GM12874 (cell line): ENCODE measurements at regions not wholly inside any gene's neighbourhood (a gene's known extent, or its start where the extent isn't known, plus 50 kb on each side); places are given as distances from the start of the nearest gene placed in this dataset.

Source experiments
- TF ChIP-seq, protein P1 (sequence below): IDR thresholded peaks from 2 replicates; pipeline ENCODE4 v1.5.1; 2011; ENCODE audit warnings: low read depth, mild to moderate bottlenecking, control low read depth, low read length, moderate library complexity; ENCODE audit not compliant: insufficient read depth

DNA sequence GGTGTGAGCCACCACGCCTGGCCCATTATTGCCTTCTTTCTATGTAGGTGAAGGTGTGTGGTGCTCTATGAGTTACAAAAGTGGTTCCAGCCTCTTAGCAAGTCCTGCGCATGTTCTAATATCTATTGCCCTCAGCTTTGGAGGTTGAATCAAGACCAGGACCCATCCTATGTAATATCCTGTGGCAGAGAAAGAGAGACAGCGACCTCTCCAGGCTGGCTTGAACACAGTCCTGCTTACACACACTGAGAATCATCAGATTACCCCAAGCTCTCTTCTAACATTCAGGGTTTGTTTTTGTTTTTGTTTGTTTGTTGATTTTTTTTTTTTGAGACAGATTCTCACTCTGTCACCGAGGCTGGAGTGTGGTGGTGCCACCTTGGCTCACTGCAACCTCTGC lies 94.7 kb upstream of the OSMR start:
- TF ChIP-seq, protein P1, sequence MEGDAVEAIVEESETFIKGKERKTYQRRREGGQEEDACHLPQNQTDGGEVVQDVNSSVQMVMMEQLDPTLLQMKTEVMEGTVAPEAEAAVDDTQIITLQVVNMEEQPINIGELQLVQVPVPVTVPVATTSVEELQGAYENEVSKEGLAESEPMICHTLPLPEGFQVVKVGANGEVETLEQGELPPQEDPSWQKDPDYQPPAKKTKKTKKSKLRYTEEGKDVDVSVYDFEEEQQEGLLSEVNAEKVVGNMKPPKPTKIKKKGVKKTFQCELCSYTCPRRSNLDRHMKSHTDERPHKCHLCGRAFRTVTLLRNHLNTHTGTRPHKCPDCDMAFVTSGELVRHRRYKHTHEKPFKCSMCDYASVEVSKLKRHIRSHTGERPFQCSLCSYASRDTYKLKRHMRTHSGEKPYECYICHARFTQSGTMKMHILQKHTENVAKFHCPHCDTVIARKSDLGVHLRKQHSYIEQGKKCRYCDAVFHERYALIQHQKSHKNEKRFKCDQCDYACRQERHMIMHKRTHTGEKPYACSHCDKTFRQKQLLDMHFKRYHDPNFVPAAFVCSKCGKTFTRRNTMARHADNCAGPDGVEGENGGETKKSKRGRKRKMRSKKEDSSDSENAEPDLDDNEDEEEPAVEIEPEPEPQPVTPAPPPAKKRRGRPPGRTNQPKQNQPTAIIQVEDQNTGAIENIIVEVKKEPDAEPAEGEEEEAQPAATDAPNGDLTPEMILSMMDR: no peak

DNA sequence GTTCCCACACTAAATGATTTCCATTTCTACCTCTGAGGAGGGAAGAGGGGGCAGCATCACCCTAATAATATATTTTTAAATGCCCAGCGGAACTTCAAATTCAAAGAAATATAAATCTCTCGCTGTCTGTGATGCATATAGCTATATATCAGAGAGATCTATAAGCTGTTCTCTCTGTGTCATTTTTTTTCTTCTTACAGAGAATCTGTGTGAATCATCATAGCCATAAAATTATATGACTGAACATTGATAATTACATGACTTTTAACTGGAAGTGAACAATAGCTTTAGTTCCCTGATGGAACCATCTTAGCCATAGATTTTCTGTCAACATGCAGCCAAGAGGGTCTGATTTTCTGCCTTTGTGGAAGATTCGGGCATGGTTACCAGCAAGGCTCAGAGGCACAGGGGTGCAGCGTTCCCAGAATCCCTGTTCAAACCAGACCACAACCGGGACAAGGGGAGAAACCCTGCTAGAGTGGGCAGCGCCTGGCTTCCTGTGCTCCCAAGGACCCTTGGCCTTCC lies 93.7 kb upstream of the OSMR start:
- TF ChIP-seq, protein P1: no peak

DNA sequence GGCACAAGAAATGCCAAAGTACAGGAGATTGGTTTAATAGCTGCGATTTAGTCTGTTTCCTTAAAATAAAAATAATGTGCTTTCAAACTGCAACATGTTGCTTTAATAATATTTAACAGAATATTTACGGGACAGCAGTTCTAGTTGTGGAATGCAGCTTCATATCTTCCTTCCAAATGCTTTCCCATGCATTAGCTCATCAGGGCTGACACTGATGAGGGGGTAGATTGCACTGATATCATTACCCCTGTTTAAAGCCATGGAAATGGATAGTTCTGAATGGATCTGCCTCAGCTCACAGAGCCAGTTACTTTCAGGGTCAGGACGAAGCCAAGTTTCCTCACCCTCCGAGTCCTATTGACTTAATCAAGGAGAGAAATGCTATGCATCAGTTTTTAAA lies 93.2 kb upstream of the OSMR start:
- TF ChIP-seq, protein P1: no peak

DNA sequence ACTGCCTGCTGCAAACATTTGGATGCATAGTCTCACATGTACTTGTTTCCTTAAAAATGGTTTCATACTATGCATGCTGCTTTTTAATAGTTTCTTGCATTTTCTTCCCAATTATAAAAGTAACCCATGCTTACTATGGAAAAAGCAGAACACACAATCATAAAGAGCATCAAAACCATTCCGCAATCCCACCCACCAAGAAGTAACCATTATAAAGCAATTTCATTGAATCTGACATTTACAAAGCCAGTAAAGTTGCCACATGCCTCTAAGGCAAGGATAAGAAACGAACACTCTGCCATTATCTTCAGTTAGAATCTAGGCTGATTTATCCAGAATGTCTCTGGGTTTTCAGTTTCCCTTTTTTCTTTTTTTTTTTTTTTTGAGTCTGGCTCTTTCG lies 92.7 kb upstream of the OSMR start:
- TF ChIP-seq, protein P1: no peak

DNA sequence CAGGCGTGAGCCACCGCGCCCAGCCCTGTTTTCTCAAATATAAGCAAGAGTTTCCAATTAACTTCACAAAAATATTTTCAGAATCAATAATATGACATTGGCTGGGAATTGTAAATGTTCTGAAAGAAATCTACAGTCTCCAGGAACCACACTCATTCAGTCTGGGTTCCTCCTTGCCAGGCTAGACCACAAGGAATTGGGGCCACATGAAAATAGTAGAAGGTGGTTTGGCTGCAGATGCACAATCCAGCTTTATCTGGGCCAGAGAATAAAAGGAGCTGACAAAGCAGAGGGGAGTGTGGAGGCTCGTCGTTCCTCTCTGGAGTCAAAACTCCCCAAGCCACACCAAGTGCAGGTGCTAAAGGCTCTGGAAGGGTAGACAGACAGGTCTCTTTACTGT lies 92.0 kb upstream of the OSMR start:
- TF ChIP-seq, protein P1: no peak

DNA sequence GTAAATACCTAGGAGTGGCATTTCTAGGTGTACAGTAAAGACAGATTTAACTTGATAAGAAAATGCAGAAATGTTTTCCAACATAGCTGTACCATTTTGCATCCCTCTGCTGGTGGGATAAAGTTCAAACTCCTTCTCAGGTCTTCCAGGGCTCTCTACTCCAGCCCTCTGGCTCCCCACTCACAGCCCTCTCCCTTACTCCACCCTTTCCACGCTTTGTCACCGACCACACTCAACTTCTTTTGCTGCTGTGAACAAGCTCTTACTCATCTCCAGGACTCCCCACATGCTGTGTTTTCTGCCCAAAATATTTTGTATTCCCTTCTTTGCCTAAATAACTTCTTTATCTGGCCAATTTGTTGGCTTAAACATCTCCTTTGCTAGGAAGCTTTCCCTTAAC lies 90.6 kb upstream of the OSMR start:
- TF ChIP-seq, protein P1: no peak

DNA sequence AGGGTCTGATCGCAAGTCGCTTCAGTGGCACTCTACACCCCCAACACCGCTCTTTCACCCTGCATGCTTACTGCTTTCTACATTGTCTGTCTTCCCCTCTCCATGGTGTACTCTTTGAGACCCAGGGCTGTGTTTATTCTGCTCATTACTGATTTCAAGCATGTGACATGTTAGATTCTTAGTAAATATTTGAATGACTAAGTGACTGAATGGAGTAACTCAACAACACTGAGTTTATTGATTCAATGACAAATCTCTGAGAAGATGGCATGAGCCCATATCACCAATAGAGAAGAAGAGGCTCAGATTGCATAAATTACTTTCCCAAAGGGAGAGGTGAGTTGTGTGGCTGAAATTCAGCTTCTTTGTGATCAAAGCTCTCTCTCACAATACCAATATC lies 89.7 kb upstream of the OSMR start:
- TF ChIP-seq, protein P1: no peak
